RWPE1 (cell line): ENCODE measurements at regions not wholly inside any gene's neighbourhood (a gene's known extent, or its start where the extent isn't known, plus 50 kb on each side); places are given as distances from the start of the nearest gene placed in this dataset.

Experiments
- CTCF ChIA-PET: fragments of 350-600 bp; sonication (Branson Sonifier 250); formaldehyde crosslinking; extraction: SDS; loops from one replicate; lab custom pipeline; 2021; lab: Yijun Ruan, JAX
- POLR2A ChIA-PET: fragments of 400-600 bp; formaldehyde crosslinking; extraction: SDS; loops from one replicate; lab custom pipeline; 2020; ENCODE audit warnings: antibody characterized with exemption; ENCODE audit not compliant: low non-redundant PET; lab: Yijun Ruan, JAX
- DNase-seq: peaks from one replicate; pipeline ENCODE4 v3.0.0; 2012; ENCODE audit warnings: low spot score
- H3K27ac ChIP-seq: fragments of 450-650 bp; 2 replicates; pipeline ENCODE4 v1.5.1; 2017
- TF ChIP-seq, protein P1 (sequence below): fragments of 450-650 bp; conservative IDR thresholded peaks from 2 replicates; pipeline ENCODE4 v1.5.1; 2017; ENCODE audit warnings: low read depth, mild to moderate bottlenecking

DNA sequence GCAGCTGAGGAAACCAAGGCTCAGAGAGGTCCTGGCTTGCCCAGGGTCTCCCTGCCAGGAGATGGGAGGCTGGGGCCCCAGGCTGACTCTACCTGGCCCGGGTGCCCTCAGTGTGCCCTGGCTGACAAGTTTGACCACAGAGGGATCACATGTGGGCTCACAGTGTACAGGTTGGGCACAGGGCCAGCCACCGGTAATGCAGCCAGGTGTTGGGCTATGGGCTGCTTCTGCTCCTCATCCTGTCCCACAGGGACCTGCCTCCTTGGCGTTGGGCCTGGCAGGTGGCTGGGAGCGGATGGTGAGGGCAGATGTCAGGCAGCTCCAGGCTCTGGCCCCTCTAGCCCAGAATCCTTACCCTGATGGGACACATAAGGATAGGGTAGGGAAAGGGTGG, 250.5 kb downstream of the LOXHD1 start:
- TF ChIP-seq, protein P1, sequence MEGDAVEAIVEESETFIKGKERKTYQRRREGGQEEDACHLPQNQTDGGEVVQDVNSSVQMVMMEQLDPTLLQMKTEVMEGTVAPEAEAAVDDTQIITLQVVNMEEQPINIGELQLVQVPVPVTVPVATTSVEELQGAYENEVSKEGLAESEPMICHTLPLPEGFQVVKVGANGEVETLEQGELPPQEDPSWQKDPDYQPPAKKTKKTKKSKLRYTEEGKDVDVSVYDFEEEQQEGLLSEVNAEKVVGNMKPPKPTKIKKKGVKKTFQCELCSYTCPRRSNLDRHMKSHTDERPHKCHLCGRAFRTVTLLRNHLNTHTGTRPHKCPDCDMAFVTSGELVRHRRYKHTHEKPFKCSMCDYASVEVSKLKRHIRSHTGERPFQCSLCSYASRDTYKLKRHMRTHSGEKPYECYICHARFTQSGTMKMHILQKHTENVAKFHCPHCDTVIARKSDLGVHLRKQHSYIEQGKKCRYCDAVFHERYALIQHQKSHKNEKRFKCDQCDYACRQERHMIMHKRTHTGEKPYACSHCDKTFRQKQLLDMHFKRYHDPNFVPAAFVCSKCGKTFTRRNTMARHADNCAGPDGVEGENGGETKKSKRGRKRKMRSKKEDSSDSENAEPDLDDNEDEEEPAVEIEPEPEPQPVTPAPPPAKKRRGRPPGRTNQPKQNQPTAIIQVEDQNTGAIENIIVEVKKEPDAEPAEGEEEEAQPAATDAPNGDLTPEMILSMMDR, result no peak
- CTCF ChIA-PET, result no interaction called here

DNA sequence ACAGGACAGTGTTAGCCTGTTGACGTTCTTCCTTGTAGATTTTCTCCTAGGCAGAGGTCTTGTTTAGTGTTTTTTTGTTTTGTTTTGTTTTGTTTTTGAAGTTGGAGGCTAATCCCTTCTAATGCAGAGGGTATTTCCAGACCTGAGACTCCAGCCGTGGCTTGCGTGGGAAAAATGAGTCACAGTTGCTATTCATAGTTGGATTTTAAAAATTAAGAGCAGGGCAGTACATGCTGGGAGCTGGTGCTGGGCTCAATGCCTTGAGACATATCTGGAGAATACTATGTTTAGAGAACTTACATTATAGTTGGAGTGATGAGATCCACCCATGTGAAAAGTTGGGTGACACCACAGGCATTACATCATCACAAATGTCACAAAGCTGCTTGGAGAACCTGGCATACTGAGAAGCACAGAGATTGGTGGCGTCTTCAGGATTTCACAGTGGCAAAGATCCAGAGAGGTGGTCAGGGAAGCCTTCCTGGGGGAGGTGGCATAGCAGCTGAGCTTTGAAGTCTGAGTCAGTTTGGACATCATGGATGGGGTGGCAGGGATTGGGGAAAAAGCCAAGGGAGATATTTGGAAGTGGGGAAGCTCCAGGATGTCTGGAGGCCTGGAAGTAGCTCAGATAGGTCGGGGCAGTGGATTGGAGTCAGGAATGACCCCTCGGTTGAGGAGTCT, 249.4 kb downstream of the LOXHD1 start:
- CTCF ChIA-PET, result no interaction called here
- peak overlapping the region; percentile 29; the same call in 1 of the 2 replicates for H3K27ac ChIP-seq
- no peak for DNase-seq
- POLR2A ChIA-PET, result no interaction called here
- TF ChIP-seq, protein P1, result no peak

More for the DNA sequence above, 250.5 kb downstream of the LOXHD1 start:
- DNase-seq, result no peak
- H3K27ac ChIP-seq, result peak overlapping the region; percentile 42
- POLR2A ChIA-PET, result no interaction called here

GRCh38 chr18:46408334-46408987, 248.6 kb downstream of the LOXHD1 start:
- CTCF ChIA-PET, result no interaction called here
- H3K27ac ChIP-seq, result no peak overlapping the region
- TF ChIP-seq, protein P1, result no peak
- POLR2A ChIA-PET, result no interaction called here
- no peak for DNase-seq

DNA sequence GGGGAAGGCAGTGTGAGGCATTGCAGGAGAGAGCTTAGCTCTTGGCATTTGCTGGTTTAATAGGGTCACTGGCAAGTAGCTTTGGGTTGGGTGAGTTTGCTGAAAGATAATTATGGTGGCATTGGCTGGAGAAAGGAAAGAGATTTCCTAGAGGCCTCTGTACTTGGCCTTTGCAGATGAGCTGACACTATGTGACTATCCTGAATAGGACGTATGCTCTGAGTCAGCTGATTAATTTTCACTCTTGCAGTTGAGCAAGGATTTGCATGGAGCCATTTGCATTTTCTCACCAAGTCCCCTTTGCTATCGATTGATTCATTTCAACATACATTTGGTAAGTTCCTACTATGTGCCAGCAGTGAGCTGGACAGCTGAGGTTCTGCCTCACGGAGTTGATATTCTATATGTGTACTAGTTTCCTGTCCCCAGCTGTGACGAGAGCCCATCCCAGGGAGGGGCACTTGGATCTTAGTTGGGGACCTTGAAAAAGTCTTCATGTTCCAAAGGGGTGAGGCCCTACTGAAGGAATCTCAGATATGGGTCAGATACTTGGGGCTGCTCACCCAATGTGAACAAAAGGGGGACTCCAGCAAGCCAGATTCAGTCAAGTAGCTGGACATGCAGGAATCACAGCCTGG, 245.7 kb downstream of the LOXHD1 start:
- peak overlapping the region; percentile 69 for H3K27ac ChIP-seq
- TF ChIP-seq, protein P1, result no peak
- DNase-seq, result no peak
- POLR2A ChIA-PET, result no interaction called here
- CTCF ChIA-PET, result no interaction called here

- DNase-seq, result no peak
- peak overlapping the region; percentile 69 for H3K27ac ChIP-seq
- CTCF ChIA-PET, result no interaction called here
- POLR2A ChIA-PET, result no interaction called here
- TF ChIP-seq, protein P1, result no peak
Observed at GRCh38 chr18:46411867-46412690, 244.9 kb downstream of the LOXHD1 start.

DNA sequence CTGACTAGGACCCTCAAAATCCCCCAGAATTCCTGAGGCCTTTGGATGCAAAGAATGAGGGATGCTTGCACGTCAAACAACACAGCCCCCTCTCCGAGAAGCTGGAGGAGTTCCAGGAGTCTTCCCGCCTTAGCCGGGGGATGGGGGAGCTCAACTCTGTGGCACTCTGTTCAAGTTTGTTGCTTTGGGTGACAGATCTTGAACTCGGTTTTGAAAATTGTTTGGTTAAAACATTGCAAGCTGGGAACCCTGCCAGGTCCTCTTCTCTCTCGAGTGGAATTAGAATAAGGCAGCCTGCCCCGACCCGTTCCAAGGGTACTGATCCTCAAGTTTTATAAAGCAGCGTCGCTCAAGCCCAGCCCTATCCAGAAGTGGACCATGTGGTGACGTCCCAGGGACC, 244.1 kb downstream of the LOXHD1 start:
- no peak for DNase-seq
- ChIA-PET CTCF (no interaction called here), POLR2A (no interaction called here)
- H3K27ac ChIP-seq, result peak overlapping the region; percentile 69
- TF ChIP-seq, protein P1, result no peak
